NCI-H446 treated with DMSO at 0.1 percent for 48 hours (cell line): ENCODE measurements at regions not wholly inside any gene's neighbourhood (a gene's known extent, or its start where the extent isn't known, plus 50 kb on each side); places are given as distances from the start of the nearest gene placed in this dataset.
"Not testable (repeated sequence)": the region's sequence is repeated elsewhere in the genome, so short reads cannot be mapped to it uniquely, and the experiment has no call there.

Source experiments
- DNase-seq: peaks from one replicate; lab custom pipeline; 2025; lab: John Stamatoyannopoulos, UW

GRCh38 chr2:4139316-4139715 is 435.9 kb downstream of the DCDC2C start:
- no peak for DNase-seq

- DNase-seq, result no peak
Observed at GRCh38 chr2:4139731-4140130, 436.4 kb downstream of the DCDC2C start.

- no peak for DNase-seq
Observed at GRCh38 chr2:4140281-4140970, 437.1 kb downstream of the DCDC2C start.

- no peak for DNase-seq
Observed at GRCh38 chr2:4144731-4145130, 441.4 kb downstream of the DCDC2C start.

- no peak for DNase-seq
Observed at GRCh38 chr2:4151521-4151920, 448.1 kb downstream of the DCDC2C start.

- no peak for DNase-seq
Observed at GRCh38 chr2:4152051-4152450, 448.7 kb downstream of the DCDC2C start.

- no peak for DNase-seq
Observed at GRCh38 chr2:4168834-4169233, 465.5 kb downstream of the DCDC2C start.

- DNase-seq, result no peak
Observed at GRCh38 chr2:4174796-4175195, 471.4 kb downstream of the DCDC2C start.

GRCh38 chr2:4175343-4175742 is 472.0 kb downstream of the DCDC2C start:
- no peak for DNase-seq

- no peak for DNase-seq
Observed at GRCh38 chr2:4180631-4181030, 477.3 kb downstream of the DCDC2C start.

GRCh38 chr2:4181062-4181461 is 477.7 kb downstream of the DCDC2C start:
- no peak for DNase-seq

GRCh38 chr2:4188561-4188960 is 485.2 kb downstream of the DCDC2C start:
- DNase-seq, result no peak

GRCh38 chr2:4190548-4190947 is 487.2 kb downstream of the DCDC2C start:
- no peak for DNase-seq

- DNase-seq, result no peak
Observed at GRCh38 chr2:4192119-4192518, 488.7 kb downstream of the DCDC2C start.

- no peak for DNase-seq
Observed at GRCh38 chr2:4214444-4215205, 511.2 kb downstream of the DCDC2C start.

GRCh38 chr2:4217737-4218136 is 514.4 kb downstream of the DCDC2C start:
- no peak for DNase-seq

- no peak for DNase-seq
Observed at GRCh38 chr2:4219101-4219500, 515.7 kb downstream of the DCDC2C start.

- no peak for DNase-seq
Observed at GRCh38 chr2:4219571-4219970, 516.2 kb downstream of the DCDC2C start.

- DNase-seq, result no peak
Observed at GRCh38 chr2:4221434-4221833, 518.1 kb downstream of the DCDC2C start.

GRCh38 chr2:4221845-4222244 is 518.5 kb downstream of the DCDC2C start:
- DNase-seq, result no peak

GRCh38 chr2:4244422-4244821 is 541.0 kb downstream of the DCDC2C start:
- DNase-seq, result not testable (repeated sequence)

GRCh38 chr2:4246364-4247131 is 543.2 kb downstream of the DCDC2C start:
- no peak for DNase-seq

- no peak for DNase-seq
Observed at GRCh38 chr2:4247791-4248190, 544.4 kb downstream of the DCDC2C start.
